Right atrium auricular region (tissue), 2 donors: ENCODE measurements at regions not wholly inside any gene's neighbourhood (a gene's known extent, or its start where the extent isn't known, plus 50 kb on each side); places are given as distances from the start of the nearest gene placed in this dataset.

Experiments used
- DNase-seq: peaks from one replicate; pipeline ENCODE4 v3.0.0-alpha.2; 2019; ENCODE audit warnings: low spot score
- H3K27ac ChIP-seq, 2 donors: fragments of 200-600 bp; sonication (generic); 1 replicate in 1 of 2; 2 replicates in 1 of 2; pipeline ENCODE4 v1.5.1; 2016 to 2019
- H3K27me3 ChIP-seq, 2 donors: fragments of 200-600 bp; sonication (generic); one replicate each; pipeline versions ENCODE4 v1.5.1 to v1.6.0; 2017 to 2019
- H3K36me3 ChIP-seq: fragments of 200-600 bp; sonication (generic); one replicate; pipeline ENCODE4 v1.5.1; 2016
- H3K4me1 ChIP-seq, 2 donors: fragments of 200-600 bp; sonication (generic); one replicate each; pipeline versions ENCODE4 v1.5.1 to v1.6.0; 2017 to 2019
- H3K4me3 ChIP-seq, 2 donors: fragments of 200-600 bp; sonication (generic); 1 replicate in 1 of 2; 2 replicates in 1 of 2; pipeline ENCODE4 v1.5.1; 2017 to 2019; ENCODE audit warnings: mild to moderate bottlenecking in 1 of 2, moderate library complexity in 1 of 2
- H3K9me3 ChIP-seq, 2 donors: fragments of 200-600 bp; sonication (generic); one replicate each; pipeline ENCODE4 v1.5.1; 2019
- CTCF ChIP-seq, 2 donors: fragments of 200-600 bp; sonication (generic); IDR thresholded peaks; one replicate each; pipeline ENCODE4 v1.5.1; 2019; ENCODE audit warnings: antibody characterized with exemption in 2 of 2

DNA sequence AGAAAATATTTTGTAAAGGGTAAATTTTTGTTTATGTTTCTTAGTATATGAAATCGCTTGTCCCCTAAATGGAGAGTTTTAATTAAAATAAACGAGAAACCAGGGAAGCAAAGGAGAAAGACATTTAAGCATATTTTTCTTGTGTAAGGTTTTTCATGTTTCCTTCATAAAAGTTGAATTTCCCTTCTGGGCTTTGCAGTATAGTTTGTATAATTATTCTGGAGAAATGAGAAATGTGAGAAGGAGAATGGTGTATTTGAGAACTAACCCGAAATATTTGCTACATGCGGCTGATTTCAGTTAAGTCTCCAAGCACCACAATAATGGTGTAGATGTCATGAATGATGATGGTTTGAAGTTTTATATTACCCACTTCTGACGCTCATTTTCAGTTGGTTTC is 307.7 kb upstream of the SEL1L start:
- H3K9me3 ChIP-seq = no peaks in the 10 kb centered on the region
- no peak overlapping the region for H3K27ac ChIP-seq
- no peak for TF ChIP-seq CTCF (IDR thresholded peaks at IDR 0.05)
- H3K27me3 ChIP-seq = no peaks in the 10 kb centered on the region
- no peaks in the 10 kb centered on the region for H3K4me1 ChIP-seq
- DNase-seq = no peak
- no peak overlapping the region for H3K4me3 ChIP-seq
- no peaks in the 10 kb centered on the region for H3K36me3 ChIP-seq

DNA sequence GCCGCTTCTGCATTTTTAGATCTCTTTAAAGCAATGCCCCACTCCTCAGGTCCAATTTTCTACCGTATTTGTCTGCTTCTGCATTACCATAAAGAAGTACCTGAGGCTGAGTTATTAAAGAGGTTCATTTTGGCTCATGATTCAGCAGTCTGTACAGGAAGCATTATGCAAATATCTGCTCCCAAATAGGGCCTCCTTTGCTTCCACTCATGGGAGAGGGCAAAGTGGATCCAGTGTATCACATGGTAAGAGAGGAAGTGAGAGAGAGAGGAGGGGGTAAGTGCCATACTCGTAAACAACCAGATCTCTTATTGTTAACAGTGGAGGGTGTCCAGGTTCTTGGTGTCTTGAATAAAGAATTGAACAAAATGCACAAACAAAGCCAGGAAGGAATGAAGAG is 316.1 kb upstream of the SEL1L start:
- Histone ChIP-seq H3K4me3 (no peak overlapping the region), H3K9me3 (peaks cover 0 to 18% of the 10 kb centered on the region in 2 donors), H3K36me3 (no peaks in the 10 kb centered on the region), H3K27ac (no peak overlapping the region), H3K4me1 (no peaks in the 10 kb centered on the region), H3K27me3 (no peaks in the 10 kb centered on the region)
- no peak for TF ChIP-seq CTCF (IDR thresholded peaks at IDR 0.05)
- no peak for DNase-seq

DNA sequence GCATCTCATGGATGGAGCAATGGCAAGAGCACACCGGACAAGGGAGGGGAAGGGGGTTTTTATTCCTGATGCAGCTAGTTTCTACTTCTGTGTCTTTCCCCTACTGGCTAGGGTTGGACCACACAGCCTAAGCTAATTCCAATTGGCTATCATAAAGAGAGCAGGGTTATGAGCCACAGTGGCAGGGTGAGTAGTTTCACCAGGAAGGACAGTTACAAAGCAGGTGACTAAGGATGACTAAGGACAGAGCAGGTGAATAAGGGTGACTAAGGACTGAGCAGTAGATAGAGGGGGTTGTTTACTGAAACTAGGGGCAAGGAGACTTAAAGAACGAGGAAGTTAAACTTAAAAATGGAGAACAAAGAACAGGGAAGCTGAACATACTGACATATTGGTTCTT is 321.4 kb upstream of the SEL1L start:
- no peak for TF ChIP-seq CTCF (IDR thresholded peaks at IDR 0.05)
- no peak overlapping the region for H3K4me3 ChIP-seq
- no peaks in the 10 kb centered on the region for H3K4me1 ChIP-seq
- H3K9me3 ChIP-seq = peaks cover 0 to 25% of the 10 kb centered on the region in 2 donors
- H3K27ac ChIP-seq = no peak overlapping the region
- DNase-seq = no peak
- H3K27me3 ChIP-seq = no peaks in the 10 kb centered on the region
- no peaks in the 10 kb centered on the region for H3K36me3 ChIP-seq

- Histone ChIP-seq H3K9me3 (peaks cover 0 to 25% of the 10 kb centered on the region in 2 donors), H3K36me3 (no peaks in the 10 kb centered on the region), H3K27me3 (no peaks in the 10 kb centered on the region), H3K4me1 (no peaks in the 10 kb centered on the region), H3K27ac (no peak overlapping the region), H3K4me3 (no peak overlapping the region)
- no peak for DNase-seq
- no peak for TF ChIP-seq CTCF (IDR thresholded peaks at IDR 0.05)
Observed at GRCh38 chr14:81859046-81859445, 325.4 kb upstream of the SEL1L start.

DNA sequence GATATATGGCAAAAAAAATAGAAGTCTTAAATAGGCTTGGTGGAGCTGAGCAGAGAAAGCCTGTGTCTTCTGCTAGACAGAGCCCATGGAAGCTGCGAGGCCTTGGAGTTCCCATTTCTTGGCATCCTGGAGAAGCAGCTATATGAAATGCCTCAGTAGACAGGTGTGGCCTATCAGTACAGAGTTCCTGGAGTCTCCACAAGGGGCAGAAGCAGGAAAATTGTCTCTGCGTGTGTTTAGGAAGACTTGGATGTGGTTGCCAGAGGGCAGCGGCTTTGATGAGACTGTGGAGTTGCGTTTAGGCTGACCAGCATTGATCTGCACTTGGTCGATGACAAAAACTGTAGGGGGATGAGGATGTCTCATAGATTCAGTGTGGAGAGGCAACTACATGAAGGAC is 334.5 kb upstream of the SEL1L start:
- Histone ChIP-seq H3K36me3 (no peaks in the 10 kb centered on the region), H3K27me3 (no peaks in the 10 kb centered on the region), H3K9me3 (no peaks in the 10 kb centered on the region), H3K27ac (no peak overlapping the region), H3K4me3 (no peak overlapping the region), H3K4me1 (no peaks in the 10 kb centered on the region)
- no peak for TF ChIP-seq CTCF (IDR thresholded peaks at IDR 0.05)
- DNase-seq = no peak

- no peak for TF ChIP-seq CTCF (IDR thresholded peaks at IDR 0.05)
- Histone ChIP-seq H3K9me3 (no peaks in the 10 kb centered on the region), H3K36me3 (no peaks in the 10 kb centered on the region), H3K27me3 (no peaks in the 10 kb centered on the region), H3K27ac (no peak overlapping the region), H3K4me3 (no peak overlapping the region), H3K4me1 (no peaks in the 10 kb centered on the region)
- no peak for DNase-seq
Observed at GRCh38 chr14:81871706-81872105, 338.1 kb upstream of the SEL1L start.
